H1 (cell line): ENCODE measurements at regions not wholly inside any gene's neighbourhood (a gene's known extent, or its start where the extent isn't known, plus 50 kb on each side); places are given as distances from the start of the nearest gene placed in this dataset.

Experiments
- CTCF ChIA-PET: fragments of 300-600 bp; sonication (Branson Sonifier 250); formaldehyde crosslinking; loops from one replicate; lab custom pipeline; 2021; ENCODE audit not compliant: partially characterized antibody; lab: Charles Lee
- POLR2A ChIA-PET: fragments of 300-600 bp; sonication (Branson Sonifier 250); formaldehyde crosslinking; loops from one replicate; lab custom pipeline; 2021; ENCODE audit warnings: inconsistent platforms; ENCODE audit not compliant: partially characterized antibody; lab: Charles Lee
- DNase-seq, 2 experiments: peaks; one replicate each; pipeline versions ENCODE4 v3.0.0 to v3.0.0-alpha.2; 2010 to 2022; ENCODE audit warnings: low spot score in 2 of 2, low read depth in 1 of 2, mixed read lengths in 1 of 2
- FAIRE-seq: peaks from 2 replicates; lab custom pipeline; 2011; peaks lifted over from hg19 to GRCh38; lab: Jason Lieb, UNC
- H2AFZ ChIP-seq: 2 replicates; pipeline ENCODE4 v1.8.1; 2012; ENCODE audit warnings: low read length, inconsistent platforms
- H2AK5ac ChIP-seq: 2 replicates; pipeline ENCODE4 v1.6.1; 2013; ENCODE audit warnings: low read depth, low read length
- H2BK120ac ChIP-seq: replicated peaks from 2 replicates; pipeline ENCODE3; 2013; ENCODE audit warnings: low read depth, low read length, inconsistent platforms
- H2BK12ac ChIP-seq: 2 replicates; pipeline ENCODE4 v1.6.1; 2013; ENCODE audit warnings: low read depth, low read length
- H2BK15ac ChIP-seq: 2 replicates; pipeline ENCODE4 v1.6.1; 2013; ENCODE audit warnings: low read length
- H2BK20ac ChIP-seq: 2 replicates; pipeline ENCODE4 v1.6.1; 2013; ENCODE audit warnings: low read length
- H2BK5ac ChIP-seq: 2 replicates; pipeline ENCODE4 v1.6.1; 2013; ENCODE audit warnings: low read depth, low read length
- H3K14ac ChIP-seq: 2 replicates; pipeline ENCODE4 v1.6.1; 2013; ENCODE audit warnings: inconsistent platforms; ENCODE audit not compliant: insufficient read length
- H3K18ac ChIP-seq: 2 replicates; pipeline ENCODE4 v1.6.1; 2013; ENCODE audit warnings: low read length; ENCODE audit errors: extremely low read depth
- H3K23ac ChIP-seq: 2 replicates; pipeline ENCODE4 v1.6.1; 2013; ENCODE audit warnings: inconsistent platforms; ENCODE audit not compliant: insufficient read length
- H3K23me2 ChIP-seq: 2 replicates; pipeline ENCODE4 v1.6.1; 2013; ENCODE audit warnings: low read depth, low read length
- H3K27ac ChIP-seq: 2 replicates; pipeline ENCODE4 v1.6.1; 2011; ENCODE audit warnings: low read depth, low read length, inconsistent platforms
- H3K27me3 ChIP-seq, 4 experiments: replicated peaks in 1 of 4; 1 replicate in 1 of 4; 2 replicates in 3 of 4; pipeline versions ENCODE4 v1.6.1 to v1.8.1; 2011 to 2013; ENCODE audit warnings: low read length in 3 of 4, mild to moderate bottlenecking in 3 of 4, inconsistent platforms in 2 of 4, mixed read lengths in 2 of 4, moderate library complexity in 1 of 4; ENCODE audit not compliant: control insufficient read depth in 3 of 4, insufficient read depth in 3 of 4; ENCODE audit errors: extremely low read depth in 1 of 4
- H3K36me3 ChIP-seq, 4 experiments: 2 replicates each; pipeline versions ENCODE4 v1.6.1 to v1.8.1; 2011 to 2013; ENCODE audit warnings: mild to moderate bottlenecking in 4 of 4, low read length in 3 of 4, moderate library complexity in 2 of 4, control low read depth in 1 of 4, inconsistent platforms in 1 of 4; ENCODE audit not compliant: insufficient read depth in 4 of 4, control insufficient read depth in 2 of 4
- H3K4ac ChIP-seq: replicated peaks from 2 replicates; pipeline ENCODE3; 2013; ENCODE audit warnings: low read length, low read depth, mixed read lengths, inconsistent platforms; ENCODE audit not compliant: insufficient read length
- H3K4me1 ChIP-seq, 4 experiments: replicated peaks in 1 of 4; 1 replicate in 1 of 4; 2 replicates in 3 of 4; pipeline versions ENCODE4 v1.6.1 to v1.8.1; 2011 to 2013; ENCODE audit warnings: low read length in 3 of 4, inconsistent platforms in 2 of 4, mixed read lengths in 1 of 4; ENCODE audit not compliant: insufficient read depth in 4 of 4, control insufficient read depth in 3 of 4
- H3K4me2 ChIP-seq, 2 experiments: 2 replicates each; pipeline versions ENCODE4 v1.6.1 to v1.8.1; 2011 to 2013; ENCODE audit warnings: low read depth in 2 of 2, low read length in 2 of 2, control low read depth in 1 of 2, inconsistent platforms in 1 of 2, mild to moderate bottlenecking in 1 of 2; ENCODE audit not compliant: insufficient read depth in 1 of 2
- H3K4me3 ChIP-seq, 4 experiments: fragments of 200-600, 300-600 bp in 1 of 4; sonication (generic), shearing (Covaris generic), sonication (Bioruptor Twin) in 1 of 4; 2 replicates each; pipeline versions ENCODE4 v1.5.1 to v1.8.1; 2011 to 2016; ENCODE audit warnings: low read length in 4 of 4, low read depth in 3 of 4, control low read depth in 2 of 4, inconsistent platforms in 2 of 4, mild to moderate bottlenecking in 2 of 4, mixed read lengths in 1 of 4, moderate library complexity in 1 of 4; ENCODE audit not compliant: insufficient read depth in 2 of 4; ENCODE audit errors: extremely low read depth in 1 of 4
- H3K56ac ChIP-seq: replicated peaks from 2 replicates; pipeline ENCODE3; 2013; ENCODE audit warnings: low read depth, mild to moderate bottlenecking, mixed read lengths, low read length, inconsistent platforms; ENCODE audit not compliant: insufficient read length
- H3K79me1 ChIP-seq: 2 replicates; pipeline ENCODE4 v1.6.1; 2013; ENCODE audit warnings: low read depth, low read length, control low read depth
- H3K79me2 ChIP-seq, 2 experiments: 2 replicates each; pipeline versions ENCODE4 v1.6.1 to v1.8.1; 2012 to 2013; ENCODE audit warnings: low read length in 2 of 2, mild to moderate bottlenecking in 2 of 2, inconsistent platforms in 1 of 2; ENCODE audit not compliant: insufficient read depth in 2 of 2, control insufficient read depth in 1 of 2
- H3K9ac ChIP-seq, 4 experiments: replicated peaks in 1 of 4; 1 replicate in 1 of 4; 2 replicates in 3 of 4; pipeline versions ENCODE4 v1.6.1 to v1.8.1; 2011 to 2013; ENCODE audit warnings: low read depth in 3 of 4, low read length in 3 of 4, control low read depth in 2 of 4, mild to moderate bottlenecking in 2 of 4, moderate library complexity in 2 of 4, inconsistent platforms in 1 of 4; ENCODE audit errors: extremely low read depth in 1 of 4
- H3K9me3 ChIP-seq, 2 experiments: 2 replicates each; pipeline versions ENCODE4 v1.6.1 to v1.8.1; 2012 to 2013; ENCODE audit warnings: mild to moderate bottlenecking in 2 of 2, moderate library complexity in 2 of 2, control low read depth in 1 of 2, inconsistent platforms in 1 of 2, low read depth in 1 of 2, low read length in 1 of 2, mixed read lengths in 1 of 2; ENCODE audit not compliant: insufficient read depth in 2 of 2
- H4K20me1 ChIP-seq, 2 experiments: replicated peaks in 1 of 2; 2 replicates each; pipeline versions ENCODE3 to v1.8.1; 2011 to 2013; ENCODE audit warnings: inconsistent platforms in 2 of 2, low read length in 2 of 2, mild to moderate bottlenecking in 1 of 2; ENCODE audit not compliant: insufficient read depth in 2 of 2, control insufficient read depth in 1 of 2
- H4K5ac ChIP-seq: 2 replicates; pipeline ENCODE4 v1.6.1; 2013; ENCODE audit warnings: low read length, low read depth, mixed read lengths, inconsistent platforms; ENCODE audit not compliant: insufficient read length
- H4K8ac ChIP-seq: 2 replicates; pipeline ENCODE4 v1.8.0; 2013; ENCODE audit warnings: mild to moderate bottlenecking, moderate library complexity, low read length, inconsistent platforms; ENCODE audit not compliant: insufficient read depth; ENCODE audit errors: extremely low read depth
- H4K91ac ChIP-seq: replicated peaks from 2 replicates; pipeline ENCODE3; 2013; ENCODE audit warnings: low read length, mixed read lengths, inconsistent platforms; ENCODE audit not compliant: insufficient read length
- CREB1 ChIP-seq: IDR thresholded peaks from 2 replicates; pipeline ENCODE4 v1.6.1; 2012; ENCODE audit warnings: inconsistent platforms
- EGR1 ChIP-seq: IDR thresholded peaks from 2 replicates; pipeline ENCODE4 v1.6.1; 2011; ENCODE audit warnings: low read depth, low read length, borderline replicate concordance
- SP2 ChIP-seq: IDR thresholded peaks from 2 replicates; pipeline ENCODE4 v1.6.1; 2012; ENCODE audit warnings: mild to moderate bottlenecking, low read length, inconsistent platforms
- SP4 ChIP-seq: IDR thresholded peaks from 2 replicates; pipeline ENCODE4 v1.6.1; 2012; ENCODE audit warnings: low read length, inconsistent platforms

- H3K79me1 ChIP-seq = no peaks in the 10 kb centered on the region
- H3K4ac ChIP-seq = no peak overlapping the region
- H2AFZ ChIP-seq = no peak overlapping the region
- H2BK20ac ChIP-seq = no peak overlapping the region
- no peaks in the 10 kb centered on the region for H3K79me2 ChIP-seq
- FAIRE-seq = no peak
- no peak overlapping the region for H4K8ac ChIP-seq
- H3K4me2 ChIP-seq = no peak overlapping the region
- H2BK120ac ChIP-seq = no peak overlapping the region
- H4K91ac ChIP-seq = no peak overlapping the region
- no peak overlapping the region for H2BK12ac ChIP-seq
- H3K4me3 ChIP-seq = no peak overlapping the region
- no peaks in the 10 kb centered on the region for H3K27me3 ChIP-seq
- H3K36me3 ChIP-seq = no peaks in the 10 kb centered on the region
- no peak overlapping the region for H3K18ac ChIP-seq
- H3K4me1 ChIP-seq = no peaks in the 10 kb centered on the region; a peak in 1 of 7 replicates
- POLR2A ChIA-PET = no interaction called here
- no peaks in the 10 kb centered on the region for H3K23me2 ChIP-seq
- no peaks in the 10 kb centered on the region for H3K9me3 ChIP-seq
- no peak overlapping the region for H2BK5ac ChIP-seq
- no peaks in the 10 kb centered on the region for H4K20me1 ChIP-seq
- no peak overlapping the region for H3K27ac ChIP-seq
- no peak overlapping the region for H3K9ac ChIP-seq
- no peak overlapping the region for H3K14ac ChIP-seq
- TF ChIP-seq EGR1 (no peak), CREB1 (no peak), SP4 (no peak), SP2 (no peak)
- H4K5ac ChIP-seq = no peak overlapping the region
- no peak overlapping the region for H3K23ac ChIP-seq
- no peak overlapping the region for H3K56ac ChIP-seq
- no peak overlapping the region for H2AK5ac ChIP-seq
- no peak overlapping the region for H2BK15ac ChIP-seq
- CTCF ChIA-PET = no interaction called here
- DNase-seq = no peak
Measured at GRCh38 chr2:146847846-146848245, 997.0 kb upstream of the ACVR2A start.
